CD8-positive, alpha-beta memory T cell (primary cell): ENCODE measurements at regions not wholly inside any gene's neighbourhood (a gene's known extent, or its start where the extent isn't known, plus 50 kb on each side); places are given as distances from the start of the nearest gene placed in this dataset.

Experiments used
- CTCF ChIA-PET: fragments of 350-600 bp; sonication (Branson Sonifier 250); formaldehyde crosslinking; loops from one replicate; lab custom pipeline; 2021; ENCODE audit warnings: antibody characterized with exemption; lab: Charles Lee
- POLR2A ChIA-PET: fragments of 350-600 bp; sonication (Branson Sonifier 250); formaldehyde crosslinking; loops from one replicate; lab custom pipeline; 2021; ENCODE audit warnings: antibody characterized with exemption; lab: Charles Lee
- DNase-seq, 5 donors: peaks; one replicate each; pipeline versions ENCODE4 v3.0.0 to v3.0.0-alpha.2; 2020 to 2022; ENCODE audit warnings: mixed read lengths in 1 of 5
- H3K27ac ChIP-seq: one replicate; pipeline ENCODE4 v1.7.0; 2013; ENCODE audit warnings: low read depth, mild to moderate bottlenecking, low read length, moderate library complexity
- H3K27me3 ChIP-seq: 2 replicates; pipeline ENCODE4 v1.7.0; 2013; ENCODE audit warnings: low read length, mild to moderate bottlenecking; ENCODE audit not compliant: insufficient read depth, poor library complexity, severe bottlenecking
- H3K36me3 ChIP-seq: 2 replicates; pipeline ENCODE4 v1.7.0; 2013; ENCODE audit warnings: mild to moderate bottlenecking, low read length, moderate library complexity; ENCODE audit not compliant: insufficient read depth
- H3K4me1 ChIP-seq: 2 replicates; pipeline ENCODE4 v1.7.0; 2013; ENCODE audit warnings: mild to moderate bottlenecking, low read length, moderate library complexity; ENCODE audit not compliant: insufficient read depth
- H3K4me3 ChIP-seq: 2 replicates; pipeline ENCODE4 v1.7.0; 2013; ENCODE audit warnings: mild to moderate bottlenecking, low read length
- H3K9me3 ChIP-seq: 2 replicates; pipeline ENCODE4 v1.7.0; 2013; ENCODE audit warnings: mild to moderate bottlenecking, low read length
- H3K27ac Mint-ChIP-seq, 8 donors: one replicate each; pipeline ENCODE4 v1.8.0; 2020 to 2021; ENCODE audit warnings: mixed read lengths in 8 of 8, mild to moderate bottlenecking in 6 of 8, inconsistent platforms in 3 of 8, moderate library complexity in 3 of 8
- H3K27me3 Mint-ChIP-seq, 2 donors: one replicate each; pipeline ENCODE4 v1.8.0; 2020 to 2021; ENCODE audit warnings: mixed read lengths in 2 of 2, mild to moderate bottlenecking in 1 of 2, moderate library complexity in 1 of 2
- H3K36me3 Mint-ChIP-seq, 3 donors: one replicate each; pipeline ENCODE4 v1.8.0; 2020 to 2021; ENCODE audit warnings: mixed read lengths in 3 of 3, inconsistent platforms in 1 of 3, mild to moderate bottlenecking in 1 of 3
- H3K4me1 Mint-ChIP-seq, 3 donors: one replicate each; pipeline ENCODE4 v1.8.0; 2020 to 2021; ENCODE audit warnings: mixed read lengths in 3 of 3, inconsistent platforms in 1 of 3, mild to moderate bottlenecking in 1 of 3
- H3K4me3 Mint-ChIP-seq, 7 donors: one replicate each; pipeline ENCODE4 v1.8.0; 2020 to 2021; ENCODE audit warnings: mixed read lengths in 7 of 7, mild to moderate bottlenecking in 6 of 7, moderate library complexity in 4 of 7, inconsistent platforms in 2 of 7
- H3K9me3 Mint-ChIP-seq, 5 donors: one replicate each; pipeline ENCODE4 v1.8.0; 2020 to 2022; ENCODE audit warnings: mixed read lengths in 5 of 5, mild to moderate bottlenecking in 3 of 5, moderate library complexity in 2 of 5, inconsistent platforms in 1 of 5

DNA sequence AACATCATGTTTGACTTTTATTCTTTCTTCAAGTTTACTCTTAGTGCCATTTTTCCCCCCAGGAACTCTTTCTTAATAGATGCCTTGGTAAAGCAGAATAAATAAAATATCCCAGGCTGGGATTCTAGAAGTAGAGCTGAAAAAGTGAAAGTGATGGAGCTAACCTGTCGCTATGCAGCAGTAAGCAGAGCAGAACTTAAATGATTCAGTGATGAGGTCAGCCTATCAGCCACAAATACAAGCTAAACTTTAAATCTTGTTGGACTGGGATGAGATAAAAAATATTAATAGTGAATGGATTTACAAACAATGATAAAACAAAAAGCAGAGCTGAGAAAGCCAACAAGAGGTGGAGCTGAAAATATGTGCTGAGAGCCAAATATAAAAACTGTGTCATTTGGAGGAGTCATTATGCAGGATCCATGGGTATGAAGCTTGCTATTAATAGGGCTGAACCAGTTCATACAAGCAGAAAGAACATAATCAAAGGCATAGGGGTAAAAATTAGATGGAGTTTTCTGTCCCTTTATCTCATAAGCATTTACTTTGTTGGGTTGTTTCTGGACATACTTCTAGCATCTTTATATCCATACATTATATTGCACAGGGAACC, 877.8 kb downstream of the EPHA7 start:
- Histone ChIP-seq H3K4me3 (no peak overlapping the region), H3K4me1 (no peaks in the 10 kb centered on the region), H3K9me3 (no peaks in the 10 kb centered on the region), H3K27ac (no peak overlapping the region), H3K36me3 (no peaks in the 10 kb centered on the region), H3K27me3 (no peaks in the 10 kb centered on the region)
- ChIA-PET CTCF (no interaction called here), POLR2A (no interaction called here)
- DNase-seq, result no peak
- H3K27me3 Mint-ChIP-seq, result no peaks in the 10 kb centered on the region
- H3K4me3 Mint-ChIP-seq, result no peak overlapping the region
- H3K27ac Mint-ChIP-seq, result no peak overlapping the region
- H3K36me3 Mint-ChIP-seq, result no peaks in the 10 kb centered on the region
- no peaks in the 10 kb centered on the region for H3K4me1 Mint-ChIP-seq
- H3K9me3 Mint-ChIP-seq, result peaks cover 0 to 36% (median 3%) of the 10 kb centered on the region in 5 donors

DNA sequence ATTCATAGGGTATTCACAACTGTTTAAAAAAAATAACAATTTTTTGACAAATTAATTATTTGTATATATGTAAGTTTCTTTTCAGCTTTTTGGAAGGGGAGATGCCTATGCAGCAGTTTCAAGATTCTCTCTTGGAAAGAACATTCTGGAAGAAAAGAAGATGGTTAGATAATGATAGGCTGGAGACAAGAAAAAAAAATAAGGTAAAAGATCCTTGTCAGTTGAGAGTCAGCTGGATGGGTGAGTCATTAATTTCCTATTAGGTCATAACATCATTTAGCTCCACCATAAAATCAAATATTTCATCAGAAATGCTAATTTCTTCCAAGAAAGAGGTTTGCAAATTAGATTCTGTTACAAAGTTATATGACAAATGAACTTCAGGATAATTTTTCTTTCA, 880.4 kb downstream of the EPHA7 start:
- no peaks in the 10 kb centered on the region for H3K4me1 ChIP-seq
- H3K4me1 Mint-ChIP-seq, result no peaks in the 10 kb centered on the region
- peaks cover 0 to 31% (median 6%) of the 10 kb centered on the region in 5 donors for H3K9me3 Mint-ChIP-seq
- H3K27ac ChIP-seq, result no peak overlapping the region
- no peak overlapping the region for H3K4me3 ChIP-seq
- no peak for DNase-seq
- CTCF ChIA-PET, result no interaction called here
- POLR2A ChIA-PET, result no interaction called here
- H3K36me3 ChIP-seq, result no peaks in the 10 kb centered on the region
- no peaks in the 10 kb centered on the region for H3K27me3 ChIP-seq
- H3K4me3 Mint-ChIP-seq, result no peak overlapping the region
- H3K36me3 Mint-ChIP-seq, result no peaks in the 10 kb centered on the region
- no peaks in the 10 kb centered on the region for H3K27me3 Mint-ChIP-seq
- no peak overlapping the region for H3K27ac Mint-ChIP-seq
- no peaks in the 10 kb centered on the region for H3K9me3 ChIP-seq

DNA sequence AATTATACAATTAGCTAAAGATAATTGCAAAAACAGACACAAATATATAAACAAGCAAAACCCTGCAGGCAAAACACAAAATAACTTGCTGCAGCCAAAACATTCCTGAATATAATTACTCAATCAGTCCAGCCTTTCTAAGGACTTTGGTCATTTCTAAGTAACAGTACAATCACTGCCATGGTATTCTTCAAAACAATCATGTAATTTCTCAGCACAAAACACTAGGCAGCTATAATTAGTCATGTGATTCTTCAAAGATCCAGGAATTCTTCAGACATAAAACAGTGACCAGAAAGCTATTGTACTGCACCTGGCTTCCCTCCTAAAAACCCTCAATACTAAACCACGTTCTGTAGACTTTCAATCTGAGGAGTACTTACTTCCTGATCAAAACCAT, 881.1 kb downstream of the EPHA7 start:
- Mint-ChIP-seq H3K27me3 (no peaks in the 10 kb centered on the region), H3K4me3 (no peak overlapping the region), H3K27ac (no peak overlapping the region), H3K36me3 (no peaks in the 10 kb centered on the region), H3K9me3 (peaks cover 0 to 31% (median 6%) of the 10 kb centered on the region in 5 donors), H3K4me1 (no peaks in the 10 kb centered on the region)
- DNase-seq, result no peak
- Histone ChIP-seq H3K4me3 (no peak overlapping the region), H3K27me3 (no peaks in the 10 kb centered on the region), H3K4me1 (no peaks in the 10 kb centered on the region), H3K36me3 (no peaks in the 10 kb centered on the region), H3K27ac (no peak overlapping the region), H3K9me3 (no peaks in the 10 kb centered on the region)
- ChIA-PET POLR2A (no interaction called here), CTCF (no interaction called here)

DNA sequence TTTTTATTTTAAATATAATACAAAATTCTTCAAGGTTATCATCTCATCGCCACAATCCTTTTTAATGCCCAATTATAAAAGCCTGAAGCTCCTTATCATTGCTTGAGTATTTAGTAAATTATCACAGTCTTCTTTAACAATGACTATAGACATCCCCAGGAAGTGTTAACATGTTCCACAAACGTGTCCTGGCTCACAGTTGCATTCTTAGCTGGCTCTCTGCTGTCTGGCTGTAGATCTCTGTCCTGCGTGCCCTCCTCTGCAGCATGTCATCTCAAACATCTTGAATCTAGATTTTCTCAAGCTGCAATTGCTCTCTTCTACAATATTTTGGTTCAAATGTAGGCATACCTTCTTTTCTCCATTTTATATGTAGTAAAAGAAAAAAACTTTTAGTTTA, 885.2 kb downstream of the EPHA7 start:
- DNase-seq, result no peak

DNA sequence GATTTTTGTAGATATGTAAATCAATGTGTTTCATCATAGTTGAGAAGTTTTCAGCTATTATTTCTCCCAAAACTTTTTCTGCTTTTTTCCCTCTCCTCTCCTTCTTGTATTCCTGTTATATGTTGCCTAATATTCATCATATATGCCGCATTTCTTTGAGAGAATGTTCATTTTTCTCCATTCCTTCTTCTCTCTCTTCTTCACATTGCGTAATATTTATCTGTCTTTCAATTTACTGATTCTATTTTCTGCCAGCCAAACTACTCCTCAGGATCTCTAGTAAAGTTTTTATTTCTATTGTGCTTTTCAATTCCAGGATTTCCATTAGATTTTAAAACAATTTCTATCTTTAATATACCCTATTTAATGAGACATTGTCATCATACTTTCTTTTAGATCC, 896.8 kb downstream of the EPHA7 start:
- ChIA-PET POLR2A (no interaction called here), CTCF (no interaction called here)
- H3K4me1 ChIP-seq, result no peaks in the 10 kb centered on the region
- no peaks in the 10 kb centered on the region for H3K9me3 ChIP-seq
- Mint-ChIP-seq H3K9me3 (peaks cover 3 to 24% (median 9%) of the 10 kb centered on the region in 5 donors), H3K4me3 (no peak overlapping the region), H3K36me3 (no peaks in the 10 kb centered on the region), H3K27ac (no peak overlapping the region), H3K27me3 (no peaks in the 10 kb centered on the region), H3K4me1 (no peaks in the 10 kb centered on the region)
- no peak for DNase-seq
- H3K4me3 ChIP-seq, result no peak overlapping the region
- H3K27me3 ChIP-seq, result no peaks in the 10 kb centered on the region
- H3K36me3 ChIP-seq, result no peaks in the 10 kb centered on the region
- no peak overlapping the region for H3K27ac ChIP-seq

More for the DNA sequence above, 885.2 kb downstream of the EPHA7 start:
- Mint-ChIP-seq H3K4me1 (no peaks in the 10 kb centered on the region), H3K27ac (no peak overlapping the region), H3K9me3 (peaks cover 0 to 35% (median 9%) of the 10 kb centered on the region in 5 donors), H3K27me3 (no peaks in the 10 kb centered on the region), H3K36me3 (no peaks in the 10 kb centered on the region), H3K4me3 (no peak overlapping the region)
- Histone ChIP-seq H3K36me3 (no peaks in the 10 kb centered on the region), H3K27ac (no peak overlapping the region), H3K27me3 (no peaks in the 10 kb centered on the region), H3K4me3 (no peak overlapping the region), H3K4me1 (no peaks in the 10 kb centered on the region), H3K9me3 (no peaks in the 10 kb centered on the region)
- ChIA-PET CTCF (no interaction called here), POLR2A (no interaction called here)

DNA sequence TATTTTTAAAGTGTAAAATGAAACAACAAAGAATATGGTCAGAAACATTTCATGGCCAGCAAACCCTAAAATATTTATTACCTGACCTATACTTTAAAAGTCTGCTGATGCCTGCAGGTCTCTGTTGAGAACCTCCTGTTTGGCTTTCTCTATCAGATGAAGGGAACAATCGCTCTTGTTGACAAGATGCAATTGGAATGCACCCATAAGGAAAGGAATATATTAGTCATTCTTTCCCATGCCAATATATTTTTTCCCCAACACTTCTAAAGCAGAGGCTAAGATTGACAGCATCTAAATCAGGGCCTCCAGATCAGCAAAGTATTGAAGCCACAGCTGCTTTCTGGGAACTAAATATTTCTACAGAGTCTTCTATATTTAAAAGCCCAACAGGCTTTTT, 897.8 kb downstream of the EPHA7 start:
- H3K36me3 Mint-ChIP-seq, result no peaks in the 10 kb centered on the region
- no peak for DNase-seq
- Histone ChIP-seq H3K27me3 (no peaks in the 10 kb centered on the region), H3K36me3 (no peaks in the 10 kb centered on the region), H3K9me3 (no peaks in the 10 kb centered on the region), H3K4me3 (no peak overlapping the region), H3K27ac (no peak overlapping the region), H3K4me1 (no peaks in the 10 kb centered on the region)
- ChIA-PET CTCF (no interaction called here), POLR2A (no interaction called here)
- H3K27me3 Mint-ChIP-seq, result no peaks in the 10 kb centered on the region
- no peak overlapping the region for H3K27ac Mint-ChIP-seq
- H3K4me3 Mint-ChIP-seq, result no peak overlapping the region
- H3K4me1 Mint-ChIP-seq, result no peaks in the 10 kb centered on the region
- H3K9me3 Mint-ChIP-seq, result peaks cover 3 to 18% (median 9%) of the 10 kb centered on the region in 5 donors

DNA sequence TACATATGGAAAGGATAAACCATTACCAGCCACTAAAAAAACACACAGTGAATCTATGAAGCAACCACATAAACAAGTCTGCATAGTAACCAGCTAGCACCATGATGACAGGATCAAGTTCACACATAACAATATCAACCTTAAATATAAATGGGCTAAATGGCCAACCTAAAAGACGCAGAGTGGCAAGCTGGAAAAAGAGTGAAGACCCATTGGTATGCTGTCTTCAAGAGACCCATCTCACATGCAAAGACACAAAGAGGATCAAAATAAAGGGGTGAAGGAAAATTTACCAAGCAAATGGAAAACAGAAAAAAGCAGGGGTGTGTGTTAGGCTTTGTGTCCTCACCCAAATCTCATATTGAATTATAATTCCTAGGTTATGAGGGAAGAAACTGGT, 909.2 kb downstream of the EPHA7 start:
- H3K27ac Mint-ChIP-seq, result no peak overlapping the region
- no peaks in the 10 kb centered on the region for H3K27me3 Mint-ChIP-seq
- no peak overlapping the region for H3K4me3 ChIP-seq
- no peak overlapping the region for H3K4me3 Mint-ChIP-seq
- POLR2A ChIA-PET, result no interaction called here
- H3K4me1 Mint-ChIP-seq, result no peaks in the 10 kb centered on the region
- no peaks in the 10 kb centered on the region for H3K36me3 ChIP-seq
- DNase-seq, result no peak
- no peaks in the 10 kb centered on the region for H3K36me3 Mint-ChIP-seq
- peaks cover 5 to 34% (median 11%) of the 10 kb centered on the region in 5 donors for H3K9me3 Mint-ChIP-seq
- no peak overlapping the region for H3K27ac ChIP-seq
- no peaks in the 10 kb centered on the region for H3K4me1 ChIP-seq
- no peaks in the 10 kb centered on the region for H3K9me3 ChIP-seq
- no peaks in the 10 kb centered on the region for H3K27me3 ChIP-seq
- CTCF ChIA-PET, result no interaction called here

DNA sequence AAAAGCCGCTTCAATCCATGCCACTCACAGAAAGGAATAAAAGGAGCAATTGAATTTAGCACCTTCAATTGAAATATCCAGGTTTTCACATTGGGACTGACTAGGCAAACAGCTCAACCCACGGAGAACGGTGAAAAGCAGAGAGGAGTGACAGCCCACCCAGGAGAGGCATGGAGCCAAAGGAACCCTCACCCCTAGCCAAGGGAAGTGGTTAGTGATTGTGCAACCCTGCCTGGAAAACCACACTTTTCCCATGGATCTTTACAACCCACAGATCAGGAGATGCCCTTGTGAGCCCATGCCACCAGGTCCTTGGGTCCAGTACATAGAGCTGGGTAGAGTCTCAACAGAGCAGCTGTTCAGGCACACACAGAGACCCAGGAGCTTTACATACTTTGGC, 911.8 kb downstream of the EPHA7 start:
- Mint-ChIP-seq H3K4me1 (no peaks in the 10 kb centered on the region), H3K9me3 (peaks cover 5 to 37% (median 12%) of the 10 kb centered on the region in 5 donors), H3K27ac (no peak overlapping the region), H3K4me3 (no peak overlapping the region), H3K36me3 (no peaks in the 10 kb centered on the region), H3K27me3 (no peaks in the 10 kb centered on the region)
- Histone ChIP-seq H3K27me3 (no peaks in the 10 kb centered on the region), H3K27ac (no peak overlapping the region), H3K9me3 (no peaks in the 10 kb centered on the region), H3K4me1 (no peaks in the 10 kb centered on the region), H3K36me3 (no peaks in the 10 kb centered on the region), H3K4me3 (no peak overlapping the region)
- CTCF ChIA-PET, result no interaction called here
- DNase-seq, result no peak
- POLR2A ChIA-PET, result no interaction called here
